ENCODE measurements at regions not wholly inside any gene's neighbourhood (a gene's known extent, or its start where the extent isn't known, plus 50 kb on each side); places are given as distances from the start of the nearest gene placed in this dataset.
"Not testable (repeated sequence)": the region's sequence is repeated elsewhere in the genome, so short reads cannot be mapped to it uniquely, and the experiment has no call there.

DNA sequence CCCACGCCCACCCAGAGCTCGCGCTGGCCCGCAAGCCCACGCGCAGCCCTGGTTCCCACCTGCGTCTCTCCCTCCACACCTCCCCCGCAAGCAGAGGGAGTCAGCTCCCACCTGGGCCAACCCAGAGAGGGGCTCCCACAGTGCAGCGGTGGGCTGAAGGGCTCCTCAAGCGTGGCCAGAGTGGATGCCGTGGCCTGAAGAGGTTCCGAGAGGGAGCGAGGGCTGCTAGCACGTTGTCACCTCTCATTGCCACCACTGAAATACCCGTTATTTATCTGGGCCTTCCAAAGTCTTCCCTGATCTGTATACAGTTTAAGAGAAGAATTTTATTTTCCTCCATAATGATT, 88.3 kb upstream of the MYLIP start:
- DNase-seq (ENCODE audit: low read depth), result no peak

DNA sequence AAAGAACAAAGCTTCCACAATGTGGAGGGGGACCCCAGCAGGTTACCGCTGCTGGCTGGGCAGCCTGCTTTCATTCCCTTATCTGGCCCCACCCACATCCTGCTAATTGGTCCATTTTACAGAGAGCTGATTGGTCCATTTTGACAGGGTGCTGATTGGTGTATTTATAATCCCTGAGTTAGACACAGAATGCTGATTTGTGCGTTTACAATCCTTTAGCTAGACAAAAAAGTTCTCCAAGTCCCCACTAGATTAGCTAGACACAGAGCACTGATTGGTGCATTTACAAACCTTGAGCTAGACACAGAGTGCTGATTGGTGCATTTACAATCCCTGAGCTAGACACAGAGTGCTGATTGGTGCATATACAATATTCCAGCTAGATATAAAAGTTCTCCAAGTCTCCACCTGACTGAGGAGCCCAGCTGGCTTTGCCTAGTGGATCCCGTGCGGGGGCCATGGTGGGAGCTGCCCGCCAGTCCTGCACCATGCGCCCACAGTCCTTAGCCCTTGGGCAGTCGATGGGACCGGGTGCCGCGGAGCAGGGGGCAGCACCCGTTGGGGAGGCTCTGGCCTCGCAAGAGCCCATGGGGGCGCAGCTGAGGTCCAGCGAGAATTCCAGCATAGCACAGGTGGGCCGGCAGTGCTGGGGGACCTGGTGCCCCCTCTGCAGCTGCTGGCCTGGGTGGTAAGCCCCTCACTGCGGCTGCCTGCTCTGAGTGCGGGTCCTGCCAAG, 88.8 kb upstream of the MYLIP start:
- not testable (repeated sequence) for DNase-seq (ENCODE audit: low read depth)

DNA sequence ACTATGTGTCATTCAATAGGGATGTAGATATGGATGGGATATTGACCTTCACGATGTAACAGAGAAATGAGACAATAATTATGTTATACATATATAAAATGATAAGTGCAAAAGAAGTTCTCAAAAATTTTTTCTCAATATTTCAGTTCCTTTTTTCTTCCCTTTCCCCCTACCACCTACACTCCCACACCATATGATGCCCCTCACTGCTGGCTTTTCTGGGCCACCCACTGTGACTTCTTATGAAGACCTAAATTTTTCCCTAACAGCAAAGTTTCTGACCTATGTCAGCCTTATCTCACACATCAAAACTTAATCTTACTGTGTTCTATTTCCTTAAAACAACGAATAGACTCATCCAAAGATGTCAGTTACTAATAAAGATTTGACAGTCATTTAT, 89.9 kb upstream of the MYLIP start:
- DNase-seq (ENCODE audit: low read depth), result no peak

DNA sequence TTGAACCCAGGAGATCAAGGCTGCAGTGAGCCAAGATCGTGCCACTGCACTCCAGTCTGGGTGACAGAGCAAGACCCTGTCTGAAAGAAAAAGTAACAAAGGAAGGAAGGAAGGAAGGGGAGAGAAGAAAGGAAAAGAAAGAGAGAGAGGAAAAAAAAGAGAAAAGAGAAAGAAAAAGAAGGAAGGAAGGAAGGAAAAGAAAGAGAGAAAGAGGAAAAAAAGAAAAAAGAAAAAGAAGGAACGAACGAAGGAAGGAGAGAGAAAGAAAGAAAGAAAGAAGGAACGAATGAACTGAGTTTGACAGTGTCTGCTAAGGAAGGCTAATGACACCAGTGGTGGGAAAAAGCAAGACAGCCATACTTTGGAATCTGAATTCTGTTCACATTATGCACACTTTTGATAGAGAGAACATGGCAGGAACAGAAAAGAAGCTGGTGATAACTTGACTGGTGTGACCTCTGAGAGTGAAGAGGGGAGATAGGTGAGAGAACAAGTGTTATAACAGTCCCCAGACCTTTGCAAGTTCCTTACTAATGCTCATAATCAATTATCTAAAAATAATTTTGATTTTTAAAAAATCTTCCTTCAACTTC, 93.3 kb upstream of the MYLIP start:
- no peak for DNase-seq (ENCODE audit: low read depth)

DNA sequence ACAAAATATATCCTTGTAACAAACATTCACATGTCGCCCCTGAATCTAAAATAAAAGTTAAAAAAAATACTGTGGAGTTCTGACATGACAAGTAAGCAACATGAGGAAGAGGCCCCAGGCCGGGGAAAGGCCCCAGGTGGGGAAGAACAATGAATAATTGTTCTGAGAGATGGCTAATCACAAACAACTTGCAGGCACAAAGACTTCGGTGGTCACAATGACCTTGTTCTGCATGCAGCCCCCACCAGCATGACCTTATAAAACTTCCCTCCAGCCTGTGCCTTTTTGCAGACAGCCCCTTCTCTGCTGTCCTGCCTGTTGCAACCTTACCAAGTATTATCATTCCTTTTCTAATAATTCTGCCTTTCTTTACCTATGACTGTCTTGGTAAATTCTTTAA, 95.7 kb upstream of the MYLIP start:
- DNase-seq (ENCODE audit: low read depth), result no peak

DNA sequence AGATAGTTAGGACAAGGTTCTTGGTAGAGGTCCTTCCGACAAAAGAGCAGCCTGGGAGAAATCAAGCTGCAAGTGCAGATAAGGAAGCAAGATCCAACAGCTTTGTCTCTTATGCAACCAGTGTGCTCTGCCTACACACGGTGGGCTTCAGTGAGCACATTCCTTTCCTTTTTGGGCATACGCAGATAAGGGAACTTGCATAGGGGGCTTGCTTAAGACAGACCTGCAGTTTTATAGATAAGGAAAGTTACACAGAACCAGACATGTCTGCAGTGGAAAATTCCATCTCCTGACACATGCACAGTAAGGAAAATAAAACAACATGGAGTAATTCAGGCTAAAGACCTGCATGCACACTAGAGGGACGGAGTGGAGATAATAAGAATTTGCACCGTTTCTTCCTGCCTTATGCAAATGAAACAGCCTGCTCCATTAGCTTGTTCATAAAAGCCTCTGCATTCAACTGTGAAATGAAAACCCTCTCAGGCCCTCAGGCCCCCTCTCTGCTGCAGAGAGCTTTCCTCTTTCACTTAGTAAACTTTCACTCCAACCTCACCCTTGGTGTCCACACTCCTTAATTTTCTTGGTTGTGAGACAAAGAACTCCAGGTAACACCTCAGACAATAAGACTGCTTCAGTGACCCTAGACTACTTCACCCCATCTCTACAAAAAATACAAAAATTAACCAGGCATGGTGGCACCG, 97.5 kb upstream of the MYLIP start:
- no peak for DNase-seq (ENCODE audit: low read depth)

DNA sequence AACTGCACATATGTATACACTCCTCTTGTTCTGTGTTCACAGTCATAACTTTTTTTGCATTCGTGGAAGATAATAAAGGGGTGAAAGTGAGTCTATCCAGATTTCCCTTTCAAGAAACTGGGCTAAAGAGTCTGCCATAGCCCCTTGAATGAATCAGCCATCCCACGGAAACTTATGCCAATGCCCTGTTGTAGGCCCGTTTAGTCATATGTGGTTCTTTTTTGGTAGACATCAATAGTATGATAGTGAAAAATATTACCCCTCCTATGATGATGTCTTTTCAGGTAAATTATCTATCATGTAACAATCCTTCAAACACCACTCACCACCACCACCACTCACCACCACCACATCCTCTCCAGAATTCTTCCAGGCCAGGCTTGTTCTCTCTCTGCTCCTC, 99.9 kb upstream of the MYLIP start:
- DNase-seq (ENCODE audit: low read depth), result no peak

DNA sequence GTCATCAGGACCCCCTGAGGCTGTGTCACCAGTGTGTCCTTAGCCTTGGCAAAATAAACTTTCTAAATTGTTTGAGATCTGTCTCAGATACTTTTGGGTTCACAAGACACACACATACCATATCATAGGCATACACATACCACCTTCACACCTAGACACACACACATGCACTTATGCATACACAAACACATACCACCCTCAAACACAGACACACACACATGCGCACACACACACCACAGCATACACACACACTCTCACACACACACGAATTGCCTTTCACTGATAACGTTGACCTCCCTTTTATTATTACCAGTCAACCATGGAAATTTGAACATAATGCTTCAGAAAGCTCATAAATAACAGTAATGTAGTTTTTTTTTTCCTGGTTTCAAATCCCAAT, 108.6 kb upstream of the MYLIP start:
- DNase-seq (ENCODE audit: low read depth), result no peak

DNA sequence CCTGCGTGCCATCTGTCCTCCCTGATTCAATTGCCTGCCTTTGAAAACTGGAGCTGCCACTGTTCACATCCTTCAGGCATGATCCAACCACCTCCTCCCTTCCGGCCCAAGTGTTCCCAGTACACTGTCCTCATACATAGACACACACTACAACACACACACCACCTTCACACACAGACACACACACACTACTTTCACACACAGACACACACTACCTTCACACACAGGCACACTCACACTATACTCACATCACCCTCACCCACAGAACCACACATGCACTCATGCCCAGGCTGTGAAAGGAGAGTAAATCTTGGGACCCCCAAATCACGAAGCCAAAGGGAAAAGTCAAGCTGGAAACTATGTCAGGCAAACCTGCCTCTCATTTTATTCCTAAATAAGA, 109.4 kb upstream of the MYLIP start:
- DNase-seq (ENCODE audit: low read depth), result no peak

DNA sequence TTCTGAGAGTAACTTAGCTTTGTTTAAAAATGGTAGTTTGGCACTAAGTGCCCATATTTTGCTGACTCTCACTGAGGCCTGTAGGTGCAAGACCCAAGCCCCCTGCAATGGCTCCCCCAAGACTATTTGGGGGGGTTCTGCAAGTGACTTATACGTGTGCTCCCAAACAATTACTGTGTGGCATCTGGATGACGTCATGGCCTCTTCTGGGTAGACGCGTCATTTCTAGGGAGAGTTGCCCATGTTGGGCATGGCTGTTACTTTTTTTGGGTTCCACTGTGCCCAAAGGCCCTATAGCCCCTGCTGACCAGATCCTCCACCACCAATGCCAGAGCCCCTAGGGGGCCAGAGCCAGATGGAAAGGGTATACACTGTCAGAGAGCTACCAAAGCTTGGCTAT, 110.3 kb upstream of the MYLIP start:
- no peak for DNase-seq (ENCODE audit: low read depth)

DNA sequence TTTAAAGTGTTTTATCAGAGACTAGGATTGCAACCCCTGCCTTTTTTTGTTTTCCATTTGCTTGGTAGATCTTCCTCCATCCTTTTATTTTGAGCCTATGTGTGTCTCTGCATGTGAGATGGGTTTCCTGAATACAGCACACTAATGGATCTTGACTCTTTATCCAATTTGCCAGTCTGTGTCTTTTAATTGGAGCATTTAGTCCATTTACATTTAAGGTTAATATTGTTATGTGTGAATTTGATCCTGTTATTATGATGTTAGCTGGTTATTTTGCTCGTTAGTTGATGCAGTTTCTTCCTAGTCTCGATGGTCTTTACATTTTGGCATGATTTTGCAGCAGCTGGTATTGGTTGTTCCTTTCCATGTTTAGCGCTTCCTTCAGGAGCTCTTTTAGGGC, 114.6 kb upstream of the MYLIP start:
- DNase-seq (ENCODE audit: low read depth), result not testable (repeated sequence)

DNA sequence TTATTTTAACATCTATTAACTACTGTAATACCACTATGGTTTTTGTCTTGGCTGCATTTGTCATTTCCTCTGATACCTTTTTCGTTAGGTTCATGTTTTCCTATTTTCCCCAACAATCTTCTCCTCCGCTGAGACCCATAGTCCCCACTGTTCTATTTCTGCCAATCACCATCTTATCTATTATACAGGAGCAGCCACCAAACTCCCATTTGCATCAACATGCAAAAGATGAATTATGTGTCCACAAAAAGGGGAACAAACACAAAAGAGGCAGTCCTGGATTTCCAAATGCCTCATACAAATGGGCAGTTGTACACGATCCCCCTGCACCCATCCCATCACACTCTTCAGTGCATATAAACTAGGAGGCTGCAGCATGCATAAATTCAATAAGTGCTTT, 121.7 kb upstream of the MYLIP start:
- no peak for DNase-seq (ENCODE audit: low read depth)

DNA sequence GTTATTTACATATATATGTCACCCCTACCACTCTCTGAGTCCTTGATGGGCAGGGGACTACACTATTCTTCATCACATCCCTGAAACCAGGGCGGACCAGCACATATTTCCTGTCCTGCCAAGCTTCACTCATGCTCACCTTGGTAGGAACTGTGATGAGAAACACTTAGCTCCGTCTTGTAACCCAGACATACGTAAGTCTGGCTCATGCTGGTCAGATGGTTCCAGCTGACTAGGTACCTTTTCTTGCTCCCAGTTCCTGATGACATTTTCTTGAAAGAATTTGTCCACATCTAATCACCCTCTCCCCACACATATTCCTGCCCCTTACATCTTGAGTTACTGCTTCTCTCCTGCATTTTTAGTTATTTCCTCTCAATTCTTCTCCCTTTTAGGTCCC, 122.2 kb upstream of the MYLIP start:
- no peak for DNase-seq (ENCODE audit: low read depth)

DNA sequence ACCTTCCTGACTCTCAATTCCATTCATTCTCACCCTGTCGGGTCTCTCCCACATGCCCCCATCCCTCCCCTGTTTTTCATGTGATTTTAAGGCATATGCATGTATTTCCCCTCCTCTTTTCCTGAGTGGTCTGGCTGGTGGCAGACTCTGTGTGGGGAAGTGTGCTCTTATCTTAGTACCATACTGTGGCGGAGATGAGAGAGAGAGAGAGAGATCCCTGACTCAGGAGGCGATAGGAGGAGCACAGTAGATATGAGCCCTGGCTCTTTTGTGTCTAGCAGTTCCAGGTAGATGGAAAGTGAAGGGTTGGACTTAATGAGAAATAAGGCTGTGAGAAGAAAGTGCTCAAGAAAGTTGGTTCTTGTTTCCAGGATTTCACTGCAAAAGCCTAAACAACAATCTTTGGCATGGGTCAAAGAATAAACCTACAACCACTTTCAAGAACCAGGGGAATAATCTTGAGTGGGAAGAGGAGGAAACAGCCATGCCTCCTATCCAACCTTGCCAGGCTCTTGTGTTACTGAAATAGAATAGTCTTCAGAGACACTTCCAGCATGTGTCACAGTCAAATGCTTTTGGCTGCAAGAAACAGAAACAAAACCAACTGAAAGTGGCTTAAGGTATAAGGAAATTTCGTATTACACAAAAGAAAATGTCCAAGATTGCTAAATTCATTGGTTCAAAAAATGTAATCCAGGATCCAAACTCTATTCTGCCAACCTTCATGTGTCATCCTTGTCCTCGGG, 123.8 kb upstream of the MYLIP start:
- DNase-seq (ENCODE audit: low read depth), result no peak

DNA sequence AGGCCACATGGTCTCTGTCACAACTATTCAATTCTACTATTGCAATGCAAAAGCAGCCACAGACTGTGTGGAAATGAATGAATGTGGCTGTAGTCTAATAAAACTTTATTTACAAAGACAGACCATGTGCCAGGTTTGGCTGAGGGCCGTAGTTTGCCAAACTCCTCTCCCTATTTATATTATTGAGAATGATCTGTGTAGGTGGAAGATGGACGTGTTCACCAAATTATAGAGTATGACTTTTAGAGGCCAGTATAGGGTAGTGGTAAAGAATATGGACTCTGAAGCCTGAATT, 125.7 kb upstream of the MYLIP start:
- DNase-seq (ENCODE audit: low read depth), result no peak

DNA sequence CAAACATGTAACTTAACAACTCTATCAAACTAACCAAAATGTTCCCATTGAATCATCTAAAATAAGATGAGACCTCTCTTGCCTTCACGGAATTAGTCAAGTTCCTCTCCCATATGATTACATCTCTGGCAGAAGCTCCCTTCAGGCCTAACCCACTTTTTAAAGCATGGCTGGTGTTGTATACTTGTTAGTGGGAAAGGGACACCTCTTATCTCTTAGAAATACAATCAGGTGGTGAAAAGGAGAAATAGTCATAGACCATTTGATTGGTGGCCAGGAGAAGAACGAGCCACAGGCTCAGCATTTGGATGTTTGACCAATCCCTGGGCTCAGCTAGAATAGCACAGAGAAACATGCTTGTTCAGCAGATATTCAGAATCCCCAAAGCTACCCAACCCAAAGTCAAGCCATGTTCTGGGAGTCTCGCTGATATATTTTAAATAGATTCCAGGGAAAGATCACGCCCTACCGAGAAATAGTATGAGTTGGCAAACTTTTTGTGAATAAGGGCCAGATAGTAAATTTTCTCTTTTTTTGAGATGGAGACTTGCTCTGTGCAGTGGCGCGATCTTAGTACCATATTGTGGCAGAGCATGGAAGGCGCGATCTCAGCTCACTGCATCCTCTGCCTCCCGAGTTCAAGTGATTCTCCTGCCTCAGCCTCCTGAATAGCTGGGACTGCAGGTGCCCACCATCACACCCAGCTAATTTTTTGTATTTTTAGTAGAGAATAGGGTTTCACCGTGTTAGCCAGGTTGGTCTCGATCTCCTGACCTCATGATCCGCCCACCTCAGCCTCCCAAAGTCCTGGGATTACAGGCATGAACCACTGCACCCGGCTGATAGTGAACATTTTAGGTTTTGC, 126.3 kb upstream of the MYLIP start:
- DNase-seq (ENCODE audit: low read depth), result no peak

DNA sequence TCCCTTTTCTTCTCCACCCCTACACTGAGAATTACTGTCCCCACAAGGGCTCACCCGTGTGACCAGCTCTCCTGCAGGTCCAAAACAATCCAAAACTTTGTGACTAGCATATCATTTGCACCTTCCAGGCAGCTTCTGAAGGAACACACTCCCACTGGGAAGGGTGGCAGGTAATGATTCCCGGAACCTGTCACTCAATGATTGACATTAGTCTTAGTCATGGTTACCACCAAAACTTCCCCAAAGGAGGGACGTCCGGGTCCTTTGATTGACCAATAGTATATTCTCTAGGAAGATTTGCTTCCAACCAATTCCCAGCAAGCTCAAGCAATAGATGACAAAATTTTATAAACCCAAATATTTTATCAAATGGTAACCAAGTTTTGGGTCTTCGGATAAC, 127.7 kb upstream of the MYLIP start:
- DNase-seq (ENCODE audit: low read depth), result no peak

DNA sequence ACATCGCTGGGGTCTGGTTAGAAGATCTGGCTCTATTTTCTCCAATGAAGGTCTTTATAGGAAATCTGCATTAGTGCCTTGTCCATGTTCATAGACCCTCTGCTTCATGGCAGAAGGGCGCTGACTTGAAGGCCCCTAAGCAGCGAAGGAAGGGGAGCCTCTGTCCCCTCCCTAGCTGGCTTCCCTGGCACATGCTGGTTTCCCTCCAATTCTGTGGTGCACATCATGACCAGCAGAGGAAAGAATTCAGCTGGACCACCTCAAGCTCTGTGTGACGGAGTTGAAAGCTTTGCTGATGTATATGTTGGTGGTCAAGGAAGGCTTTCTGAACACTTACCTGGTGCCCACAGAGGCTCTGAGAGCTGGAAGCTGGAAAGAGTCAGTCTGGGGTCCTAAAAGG, 129.7 kb upstream of the MYLIP start:
- no peak for DNase-seq (ENCODE audit: low read depth)

DNA sequence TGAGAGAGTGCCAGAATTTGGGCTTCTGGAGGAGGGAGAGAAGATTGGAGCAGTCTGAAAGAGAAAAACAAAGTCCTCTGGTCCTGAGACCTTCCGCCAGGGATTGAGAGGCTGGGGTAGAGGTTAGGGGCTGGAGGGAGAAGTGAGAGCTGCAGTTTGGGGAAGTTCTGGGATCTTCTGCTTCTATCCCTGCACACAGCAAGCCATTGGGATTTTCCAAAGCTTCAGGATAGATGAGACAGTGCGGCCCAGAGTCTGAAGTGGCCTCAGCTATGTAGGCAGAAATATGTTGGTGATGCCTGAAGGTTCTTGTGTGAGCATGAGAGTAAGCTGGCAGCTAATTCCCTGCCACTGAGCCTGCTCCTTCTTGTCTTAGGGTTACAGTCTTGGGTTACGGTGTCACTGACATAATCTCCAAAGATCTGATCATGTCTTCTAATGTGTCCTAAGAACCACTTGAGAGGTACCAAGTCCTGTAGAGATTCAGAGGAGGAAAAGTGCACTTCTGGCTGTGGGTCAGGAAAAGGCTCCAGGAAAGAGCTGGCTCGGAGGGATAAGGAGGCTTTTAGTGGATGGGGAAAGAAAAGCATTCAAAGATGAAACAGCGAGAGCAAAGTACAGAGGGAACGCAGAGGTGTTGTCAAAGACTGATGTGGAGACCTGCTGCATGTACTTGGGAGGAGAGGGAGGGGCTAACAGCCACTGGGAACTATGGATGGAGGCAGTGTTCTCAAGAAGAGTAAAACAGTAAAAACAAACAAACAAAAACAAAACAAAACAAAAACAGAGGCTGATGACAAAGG, 131.1 kb upstream of the MYLIP start:
- no peak for DNase-seq (ENCODE audit: low read depth)

DNA sequence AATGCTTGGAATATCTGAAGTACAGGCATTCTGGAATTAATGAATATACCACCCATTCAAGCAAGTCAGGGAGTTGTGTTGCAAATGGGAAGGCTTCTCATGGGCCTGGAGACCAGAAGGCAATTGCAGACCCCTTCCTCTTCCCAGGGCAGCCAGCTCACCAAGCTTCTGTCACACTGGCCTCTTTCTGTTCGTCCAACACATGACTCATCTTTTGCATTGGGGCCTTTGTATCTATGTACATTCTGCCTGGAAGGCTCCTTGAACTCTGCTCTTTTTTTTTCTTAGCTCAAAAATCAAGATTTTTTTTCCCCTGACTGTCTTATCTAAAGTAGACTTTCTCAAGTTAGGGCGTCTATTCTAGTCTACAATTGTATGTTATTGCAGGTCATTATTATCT, 132.9 kb upstream of the MYLIP start:
- no peak for DNase-seq (ENCODE audit: low read depth)

DNA sequence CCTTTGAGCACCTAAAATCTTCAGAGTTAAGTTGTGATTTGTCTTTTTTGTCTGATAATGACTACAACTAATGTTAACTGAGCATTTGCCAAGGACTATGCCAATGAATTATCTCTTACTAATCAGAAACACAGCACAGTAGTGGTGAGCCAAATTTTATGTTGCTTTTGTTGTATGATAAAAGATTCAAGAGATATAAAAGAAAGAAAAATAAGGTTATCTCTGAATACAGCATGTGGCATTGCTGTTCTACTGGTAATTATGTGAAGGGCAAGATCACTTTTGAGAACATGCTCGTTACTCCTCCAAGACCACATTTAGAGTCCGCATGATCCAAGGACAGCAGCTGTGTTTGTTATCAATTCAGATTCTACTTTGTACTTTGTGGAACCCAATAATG, 133.4 kb upstream of the MYLIP start:
- no peak for DNase-seq (ENCODE audit: low read depth)
